ENCODE measurements at regions not wholly inside any gene's neighbourhood (a gene's known extent, or its start where the extent isn't known, plus 50 kb on each side); places are given as distances from the start of the nearest gene placed in this dataset.

GRCh38 chr6:145271577-145271976 is 463.7 kb downstream of the EPM2A start:
- Histone ChIP-seq H3K4me2 (ENCODE audit: insufficient read depth, insufficient read length, low read length) (no peak overlapping the region), H2BK20ac (ENCODE audit: low read depth, low read length, poor library complexity, severe bottlenecking) (no peak overlapping the region), H3K18ac (ENCODE audit: insufficient read length, low read depth, low read length) (no peak overlapping the region), H3K79me1 (ENCODE audit: insufficient read depth, low read depth, low read length, poor library complexity, severe bottlenecking) (no peaks in the 10 kb centered on the region), H3K27me3 (ENCODE audit: insufficient read depth, low read length) (no peaks in the 10 kb centered on the region), H3K4me1 (ENCODE audit: insufficient read depth, low read length) (no peaks in the 10 kb centered on the region), H3K14ac (ENCODE audit: insufficient read depth, low read length) (no peak overlapping the region), H2BK5ac (ENCODE audit: insufficient read length, low read length) (no peak overlapping the region), H3K4ac (ENCODE audit: low read depth, low read length) (no peak overlapping the region), H3T11ph (ENCODE audit: low read length) (no peak overlapping the region), H2BK15ac (ENCODE audit: low read depth, low read length) (no peak overlapping the region), H4K91ac (ENCODE audit: insufficient read length, low read depth, low read length) (no peak overlapping the region), H4K20me1 (ENCODE audit: control insufficient read depth, insufficient read depth, insufficient read length) (no peaks in the 10 kb centered on the region), H2BK120ac (ENCODE audit: low read depth, low read length, poor library complexity, severe bottlenecking) (no peak overlapping the region), H3K79me2 (ENCODE audit: insufficient read depth, low read length) (no peaks in the 10 kb centered on the region), H3K27ac (ENCODE audit: insufficient read length, low read depth, low read length) (no peak overlapping the region), H3K23me2 (ENCODE audit: insufficient read length, low read depth, low read length, poor library complexity, severe bottlenecking) (no peaks in the 10 kb centered on the region), H2BK12ac (ENCODE audit: insufficient read length, low read depth, low read length) (no peak overlapping the region), H4K5ac (ENCODE audit: insufficient read length, low read depth, low read length) (no peak overlapping the region), H2AK5ac (ENCODE audit: insufficient read length, low read length) (no peak overlapping the region), H2AFZ (ENCODE audit: low read length) (no peak overlapping the region), H3K9ac (ENCODE audit: extremely low read depth, insufficient read length, low read length) (no peak overlapping the region), H3K56ac (ENCODE audit: insufficient read length, low read depth, low read length) (no peak overlapping the region), H3K9me3 (ENCODE audit: control insufficient read depth, low read depth, low read length) (no peaks in the 10 kb centered on the region), H3K23ac (ENCODE audit: insufficient read length, low read depth, low read length) (no peak overlapping the region), H4K8ac (replicated peaks; ENCODE audit: insufficient read length, low read depth, low read length) (no peak overlapping the region)
- no peak for TF ChIP-seq CTCF (conservative IDR thresholded peaks at IDR 0.05)
- no peaks in the 10 kb centered on the region for H3K36me3 Mint-ChIP-seq (ENCODE audit: insufficient read depth in 1 of 3, low read depth in 3 of 3)
- no peaks in the 10 kb centered on the region for H3K27me3 Mint-ChIP-seq (ENCODE audit: low read depth)
- H3K27ac Mint-ChIP-seq: no peak overlapping the region
- DNase-seq: no peak
- peaks cover 3% of the 10 kb centered on the region in 2 experiments for H3K4me1 Mint-ChIP-seq
- no peaks in the 10 kb centered on the region for H3K9me3 Mint-ChIP-seq
- no peak overlapping the region for H3K4me3 Mint-ChIP-seq
- WGBS (ENCODE audit: extremely low coverage, insufficient read length, low lambda C conversion rate): no CpG with 5 or more reads among the region's 2 CpGs

Data from H9 (cell line).